Type B pancreatic cell (in vitro differentiated cells): ENCODE measurements at regions not wholly inside any gene's neighbourhood (a gene's known extent, or its start where the extent isn't known, plus 50 kb on each side); places are given as distances from the start of the nearest gene placed in this dataset.

Source experiments
- DNase-seq: peaks from one replicate; pipeline ENCODE4 v3.0.0; 2021; ENCODE audit warnings: mixed read lengths; ENCODE audit not compliant: unreplicated experiment; ENCODE audit errors: extremely low spot score
- H3K27ac Mint-ChIP-seq: 2 replicates; pipeline ENCODE4 v1.8.0; 2021; ENCODE audit warnings: mild to moderate bottlenecking, mixed read lengths
- H3K27me3 Mint-ChIP-seq: 2 replicates; pipeline ENCODE4 v1.8.0; 2021; ENCODE audit warnings: mixed read lengths
- H3K36me3 Mint-ChIP-seq: 2 replicates; pipeline ENCODE4 v1.8.0; 2021; ENCODE audit warnings: mixed read lengths
- H3K4me1 Mint-ChIP-seq: one replicate; pipeline ENCODE4 v1.8.0; 2021; ENCODE audit warnings: mixed read lengths; ENCODE audit not compliant: unreplicated experiment
- H3K4me3 Mint-ChIP-seq: 2 replicates; pipeline ENCODE4 v1.8.0; 2021; ENCODE audit warnings: mild to moderate bottlenecking, mixed read lengths
- H3K9me3 Mint-ChIP-seq: 2 replicates; pipeline ENCODE4 v1.8.0; 2021; ENCODE audit warnings: mixed read lengths
- CTCF ChIP-seq: fragments of 200-600 bp; sonication (generic); conservative IDR thresholded peaks from 2 replicates; pipeline ENCODE4 v1.5.0; 2021; ENCODE audit warnings: antibody characterized with exemption, mild to moderate bottlenecking

GRCh38 chr16:60059141-60059540, 1325.0 kb upstream of the GOT2 start:
- Mint-ChIP-seq H3K4me1 (no peaks in the 10 kb centered on the region), H3K27me3 (peaks cover 7% of the 10 kb centered on the region), H3K4me3 (no peak overlapping the region), H3K36me3 (no peaks in the 10 kb centered on the region), H3K27ac (no peak overlapping the region), H3K9me3 (no peaks in the 10 kb centered on the region)
- TF ChIP-seq CTCF: no peak
- DNase-seq: no peak

GRCh38 chr16:60041671-60042070, 1307.6 kb upstream of the GOT2 start:
- no peak for DNase-seq
- Mint-ChIP-seq H3K4me3 (no peak overlapping the region), H3K9me3 (no peaks in the 10 kb centered on the region), H3K27me3 (no peaks in the 10 kb centered on the region), H3K36me3 (no peaks in the 10 kb centered on the region), H3K27ac (no peak overlapping the region), H3K4me1 (no peaks in the 10 kb centered on the region)
- no peak for TF ChIP-seq CTCF

GRCh38 chr16:60031740-60032139, 1297.6 kb upstream of the GOT2 start:
- Mint-ChIP-seq H3K36me3 (no peaks in the 10 kb centered on the region), H3K4me3 (no peak overlapping the region), H3K9me3 (no peaks in the 10 kb centered on the region), H3K4me1 (no peaks in the 10 kb centered on the region), H3K27me3 (no peaks in the 10 kb centered on the region), H3K27ac (no peak overlapping the region)
- no peak for DNase-seq
- TF ChIP-seq CTCF: no peak

GRCh38 chr16:60027351-60027750, 1293.2 kb upstream of the GOT2 start:
- Mint-ChIP-seq H3K4me3 (no peak overlapping the region), H3K9me3 (no peaks in the 10 kb centered on the region), H3K36me3 (no peaks in the 10 kb centered on the region), H3K27ac (no peak overlapping the region), H3K27me3 (no peaks in the 10 kb centered on the region), H3K4me1 (no peaks in the 10 kb centered on the region)
- TF ChIP-seq CTCF: no peak
- no peak for DNase-seq

- DNase-seq: no peak
- TF ChIP-seq CTCF: no peak
- no peaks in the 10 kb centered on the region for H3K4me1 Mint-ChIP-seq
- H3K4me3 Mint-ChIP-seq: no peak overlapping the region
- H3K27me3 Mint-ChIP-seq: no peaks in the 10 kb centered on the region
- H3K27ac Mint-ChIP-seq: no peak overlapping the region
- no peaks in the 10 kb centered on the region for H3K36me3 Mint-ChIP-seq
- H3K9me3 Mint-ChIP-seq: no peaks in the 10 kb centered on the region
These were observed 1279.0 kb upstream of the GOT2 start for GRCh38 chr16:60013076-60013475.

GRCh38 chr16:60001523-60001922, 1267.4 kb upstream of the GOT2 start:
- no peak overlapping the region for H3K4me3 Mint-ChIP-seq
- no peak for TF ChIP-seq CTCF

More at GRCh38 chr16:60001523-60001922, 1267.4 kb upstream of the GOT2 start:
- Mint-ChIP-seq H3K9me3 (no peaks in the 10 kb centered on the region), H3K4me1 (no peaks in the 10 kb centered on the region), H3K27ac (no peak overlapping the region), H3K36me3 (no peaks in the 10 kb centered on the region), H3K27me3 (no peaks in the 10 kb centered on the region)
- no peak for DNase-seq
